ENCODE measurements at regions not wholly inside any gene's neighbourhood (a gene's known extent, or its start where the extent isn't known, plus 50 kb on each side); places are given as distances from the start of the nearest gene placed in this dataset.

GRCh38 chr9:73219985-73220626 is 68.4 kb downstream of the ANXA1 start:
- TF ChIP-seq YY1 (IDR thresholded peaks at IDR 0.05; ENCODE audit: insufficient read depth, insufficient read length) = no peak
- TF ChIP-seq ZNF274 (IDR thresholded peaks at IDR 0.05; ENCODE audit: low read depth, low read length) = no peak
- TF ChIP-seq SUZ12 (IDR thresholded peaks at IDR 0.05; ENCODE audit: extremely low read depth, insufficient read depth, insufficient read length) = no peak
